Tibial nerve (tissue), 4 donors: ENCODE measurements at regions not wholly inside any gene's neighbourhood (a gene's known extent, or its start where the extent isn't known, plus 50 kb on each side); places are given as distances from the start of the nearest gene placed in this dataset.

ENCODE experiments used
- DNase-seq, 2 donors: peaks; one replicate each; pipeline ENCODE4 v3.0.0-alpha.2; 2019; ENCODE audit warnings: low spot score in 2 of 2
- H3K27ac ChIP-seq, 4 donors: fragments of 200-600 bp; sonication (generic) in 3 of 4; one replicate each; pipeline ENCODE4 v1.5.1; 2017 to 2019; ENCODE audit warnings: mild to moderate bottlenecking in 1 of 4
- H3K27me3 ChIP-seq, 2 donors: fragments of 200-600 bp; sonication (generic) in 1 of 2; one replicate each; pipeline versions ENCODE4 v1.5.1 to v1.6.0; 2017 to 2019
- H3K36me3 ChIP-seq, 3 donors: fragments of 200-600 bp; sonication (generic); one replicate each; pipeline ENCODE4 v1.5.1; 2018 to 2019
- H3K4me1 ChIP-seq, 4 donors: fragments of 200-600 bp; sonication (generic) in 3 of 4; one replicate each; pipeline ENCODE4 v1.5.1; 2017 to 2019
- H3K4me3 ChIP-seq, 4 donors: fragments of 200-600 bp; sonication (generic) in 3 of 4; one replicate each; pipeline ENCODE4 v1.5.1; 2017 to 2019; ENCODE audit warnings: mild to moderate bottlenecking in 1 of 4, moderate library complexity in 1 of 4
- H3K9me3 ChIP-seq, 4 donors: fragments of 200-600 bp; sonication (generic) in 3 of 4; one replicate each; pipeline ENCODE4 v1.5.1; 2017 to 2019
- EP300 ChIP-seq, 2 donors: sonication (generic); formaldehyde crosslinking; IDR thresholded peaks; one replicate each; pipeline ENCODE4 v1.6.1; 2017; ENCODE audit warnings: antibody characterized with exemption in 2 of 2, mild to moderate bottlenecking in 1 of 2
- POLR2A ChIP-seq, 2 donors: fragments of 450-650 bp; IDR thresholded peaks; one replicate each; pipeline ENCODE4 v1.6.1; 2017; ENCODE audit warnings: antibody characterized with exemption in 2 of 2, mild to moderate bottlenecking in 2 of 2, moderate library complexity in 2 of 2
- WGBS, 2 donors: methylation state at CpG; one replicate each; pipeline ENCODE4 v1.1.5; 2018; 5-methylcytosine and 5-hydroxymethylcytosine counted together
- TF ChIP-seq, protein P1 (sequence below), 5 experiments: fragments of 200-600 bp in 3 of 5; fragments of 450-650 bp in 2 of 5; sonication (generic) in 3 of 5; IDR thresholded peaks; one replicate each; pipeline ENCODE4 v1.5.1; 2016 to 2019; ENCODE audit warnings: antibody characterized with exemption in 5 of 5, mild to moderate bottlenecking in 3 of 5, moderate library complexity in 2 of 5

DNA sequence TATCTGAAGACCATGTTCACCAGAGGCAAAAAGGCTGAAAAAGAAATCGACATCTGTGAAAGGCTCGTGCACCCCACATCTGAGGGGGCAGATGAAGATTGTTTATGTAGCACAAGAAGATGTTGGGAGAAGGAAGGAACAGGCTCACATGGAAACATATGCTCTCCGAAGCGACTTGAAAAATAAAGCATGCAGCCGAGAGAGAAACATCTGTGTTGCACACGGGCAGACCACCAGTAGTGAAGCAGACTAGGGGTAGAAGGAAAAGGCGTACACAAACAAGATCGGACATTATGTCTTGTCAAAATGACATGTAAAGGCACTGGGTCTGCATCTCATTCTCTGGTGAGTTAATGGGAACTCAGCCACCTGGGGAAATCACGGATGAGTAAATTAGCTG, 356.5 kb downstream of the ZIC4 start:
- TF ChIP-seq EP300 (IDR thresholded peaks at IDR 0.05) = no peak
- no peak for TF ChIP-seq POLR2A (IDR thresholded peaks at IDR 0.05)
- TF ChIP-seq, protein P1, sequence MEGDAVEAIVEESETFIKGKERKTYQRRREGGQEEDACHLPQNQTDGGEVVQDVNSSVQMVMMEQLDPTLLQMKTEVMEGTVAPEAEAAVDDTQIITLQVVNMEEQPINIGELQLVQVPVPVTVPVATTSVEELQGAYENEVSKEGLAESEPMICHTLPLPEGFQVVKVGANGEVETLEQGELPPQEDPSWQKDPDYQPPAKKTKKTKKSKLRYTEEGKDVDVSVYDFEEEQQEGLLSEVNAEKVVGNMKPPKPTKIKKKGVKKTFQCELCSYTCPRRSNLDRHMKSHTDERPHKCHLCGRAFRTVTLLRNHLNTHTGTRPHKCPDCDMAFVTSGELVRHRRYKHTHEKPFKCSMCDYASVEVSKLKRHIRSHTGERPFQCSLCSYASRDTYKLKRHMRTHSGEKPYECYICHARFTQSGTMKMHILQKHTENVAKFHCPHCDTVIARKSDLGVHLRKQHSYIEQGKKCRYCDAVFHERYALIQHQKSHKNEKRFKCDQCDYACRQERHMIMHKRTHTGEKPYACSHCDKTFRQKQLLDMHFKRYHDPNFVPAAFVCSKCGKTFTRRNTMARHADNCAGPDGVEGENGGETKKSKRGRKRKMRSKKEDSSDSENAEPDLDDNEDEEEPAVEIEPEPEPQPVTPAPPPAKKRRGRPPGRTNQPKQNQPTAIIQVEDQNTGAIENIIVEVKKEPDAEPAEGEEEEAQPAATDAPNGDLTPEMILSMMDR (IDR thresholded peaks at IDR 0.05) = no peak
- no peaks in the 10 kb centered on the region for H3K27me3 ChIP-seq
- H3K36me3 ChIP-seq = no peaks in the 10 kb centered on the region
- 51 to 54% methylated on average over 9 of the region's 9 CpGs for WGBS, 2 donors
- H3K9me3 ChIP-seq = peaks cover 0 to 11% (median 2%) of the 10 kb centered on the region in 4 donors
- no peaks in the 10 kb centered on the region for H3K4me1 ChIP-seq
- DNase-seq = no peak
- no peak overlapping the region for H3K27ac ChIP-seq
- H3K4me3 ChIP-seq = no peak overlapping the region

DNA sequence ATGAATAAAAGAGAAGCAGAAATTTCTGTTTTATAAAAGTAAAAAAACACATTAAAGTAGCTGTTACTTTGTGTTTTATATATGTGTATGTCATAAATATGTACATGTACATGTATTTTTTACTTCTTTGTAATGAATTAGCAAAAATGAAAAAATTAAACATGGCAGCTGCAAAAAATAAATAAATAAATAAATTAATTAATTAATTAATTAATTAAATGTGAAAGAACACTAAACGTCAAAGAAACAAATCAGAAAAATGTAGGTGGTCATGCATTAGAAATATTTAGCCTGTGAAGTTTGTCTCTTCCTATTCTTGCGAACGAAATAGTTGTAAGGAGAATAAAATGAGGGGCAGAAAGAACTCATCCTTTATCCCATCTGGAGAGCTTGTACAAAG, 357.0 kb downstream of the ZIC4 start:
- WGBS, 2 donors = 77 to 80% methylated on average over 3 of the region's 3 CpGs
- no peak for DNase-seq
- TF ChIP-seq POLR2A (IDR thresholded peaks at IDR 0.05) (no peak), EP300 (IDR thresholded peaks at IDR 0.05) (no peak)
- TF ChIP-seq, protein P1 (IDR thresholded peaks at IDR 0.05) = no peak
- no peak overlapping the region for H3K4me3 ChIP-seq
- no peaks in the 10 kb centered on the region for H3K27me3 ChIP-seq
- H3K9me3 ChIP-seq = peaks cover 0 to 6% (median 0%) of the 10 kb centered on the region in 4 donors
- no peaks in the 10 kb centered on the region for H3K4me1 ChIP-seq
- H3K36me3 ChIP-seq = no peaks in the 10 kb centered on the region
- H3K27ac ChIP-seq = no peak overlapping the region

GRCh38 chr3:147046916-147047315, 359.4 kb downstream of the ZIC4 start:
- no peaks in the 10 kb centered on the region for H3K9me3 ChIP-seq
- DNase-seq = no peak
- whole genome bisulfite sequencing, 2 donors = 96 to 98% methylated on average over 1 of the region's 1 CpG
- no peaks in the 10 kb centered on the region for H3K36me3 ChIP-seq
- no peaks in the 10 kb centered on the region for H3K27me3 ChIP-seq
- TF ChIP-seq POLR2A (IDR thresholded peaks at IDR 0.05) (no peak), EP300 (IDR thresholded peaks at IDR 0.05) (no peak)
- TF ChIP-seq, protein P1 (IDR thresholded peaks at IDR 0.05) = no peak
- no peaks in the 10 kb centered on the region for H3K4me1 ChIP-seq
- no peak overlapping the region for H3K27ac ChIP-seq
- no peak overlapping the region for H3K4me3 ChIP-seq

DNA sequence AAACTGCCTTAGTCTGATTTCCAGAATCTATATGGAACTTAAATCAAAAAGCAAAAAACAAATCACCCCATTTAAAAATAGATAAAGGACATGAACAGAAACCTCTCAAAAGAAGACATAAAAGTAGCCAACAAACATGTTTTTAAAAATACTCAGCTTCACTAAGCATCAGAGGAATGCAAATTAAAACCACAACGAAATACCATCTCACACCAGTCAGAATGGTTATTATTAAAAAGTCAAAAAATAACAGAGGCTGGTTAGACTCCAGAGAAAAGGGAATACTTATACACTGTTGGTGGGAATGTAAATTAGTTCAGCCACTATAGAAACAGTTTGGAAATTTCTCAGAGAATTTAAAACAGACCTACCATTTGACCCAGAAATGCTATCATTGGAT, 367.9 kb downstream of the ZIC4 start:
- DNase-seq = no peak
- WGBS, 2 donors = 51 to 61% methylated on average over 1 of the region's 1 CpG
- Histone ChIP-seq H3K9me3 (peaks cover 0 to 4% (median 0%) of the 10 kb centered on the region in 4 donors), H3K36me3 (no peaks in the 10 kb centered on the region), H3K27ac (no peak overlapping the region), H3K4me1 (no peaks in the 10 kb centered on the region), H3K27me3 (no peaks in the 10 kb centered on the region), H3K4me3 (no peak overlapping the region)
- TF ChIP-seq POLR2A (IDR thresholded peaks at IDR 0.05) (no peak), EP300 (IDR thresholded peaks at IDR 0.05) (no peak)
- TF ChIP-seq, protein P1 (IDR thresholded peaks at IDR 0.05) = no peak

GRCh38 chr3:147034359-147034758, 372.0 kb downstream of the ZIC4 start:
- no peak for DNase-seq

More at GRCh38 chr3:147034359-147034758, 372.0 kb downstream of the ZIC4 start:
- Histone ChIP-seq H3K4me3 (no peak overlapping the region), H3K9me3 (peaks cover 0 to 4% (median 0%) of the 10 kb centered on the region in 4 donors), H3K27me3 (no peaks in the 10 kb centered on the region), H3K4me1 (no peaks in the 10 kb centered on the region), H3K36me3 (no peaks in the 10 kb centered on the region), H3K27ac (no peak overlapping the region)
- no peak for TF ChIP-seq POLR2A (IDR thresholded peaks at IDR 0.05)
- no peak for TF ChIP-seq EP300 (IDR thresholded peaks at IDR 0.05)
- TF ChIP-seq, protein P1 (IDR thresholded peaks at IDR 0.05) = no peak
- 87 to 90% methylated on average over 3 of the region's 3 CpGs for WGBS, 2 donors
